Gastroesophageal sphincter (tissue), 4 donors: ENCODE measurements at regions not wholly inside any gene's neighbourhood (a gene's known extent, or its start where the extent isn't known, plus 50 kb on each side); places are given as distances from the start of the nearest gene placed in this dataset.

Experiments used
- ATAC-seq: fragments of 150-250 bp; one replicate; pipeline ENCODE4 v1.9.1; 2016; ENCODE audit warnings: mild to moderate bottlenecking, moderate library complexity
- H3K27ac ChIP-seq, 4 donors: fragments of 200-600 bp; sonication (generic) in 3 of 4; 1 replicate in 3 of 4; 2 replicates in 1 of 4; pipeline ENCODE4 v1.5.1; 2016 to 2019
- H3K27me3 ChIP-seq: fragments of 200-600 bp; sonication (generic); one replicate; pipeline ENCODE4 v1.5.1; 2019
- H3K36me3 ChIP-seq, 2 donors: fragments of 200-600 bp; sonication (generic); one replicate each; pipeline ENCODE4 v1.5.1; 2019; ENCODE audit warnings: control low read depth in 1 of 2
- H3K4me1 ChIP-seq, 3 donors: fragments of 200-600 bp; sonication (generic); 1 replicate in 2 of 3; 2 replicates in 1 of 3; pipeline ENCODE4 v1.5.1; 2016 to 2019; ENCODE audit warnings: control low read depth in 2 of 3
- H3K4me3 ChIP-seq, 2 donors: fragments of 200-600 bp; sonication (generic); one replicate each; pipeline ENCODE4 v1.5.1; 2019; ENCODE audit warnings: mild to moderate bottlenecking in 1 of 2, moderate library complexity in 1 of 2
- H3K9me3 ChIP-seq, 3 donors: fragments of 200-600 bp; sonication (generic); one replicate each; pipeline ENCODE4 v1.5.1; 2017 to 2019; ENCODE audit warnings: control low read depth in 2 of 3
- EP300 ChIP-seq: sonication (generic); formaldehyde crosslinking; IDR thresholded peaks from one replicate; pipeline ENCODE4 v1.6.1; 2017; ENCODE audit warnings: antibody characterized with exemption, mild to moderate bottlenecking
- POLR2A ChIP-seq, 2 donors: fragments of 450-650 bp; IDR thresholded peaks; one replicate each; pipeline ENCODE4 v1.6.1; 2017; ENCODE audit warnings: antibody characterized with exemption in 2 of 2, mild to moderate bottlenecking in 2 of 2, moderate library complexity in 1 of 2
- POLR2AphosphoS5 ChIP-seq: sonication (generic); formaldehyde crosslinking; IDR thresholded peaks from one replicate; pipeline ENCODE4 v1.6.1; 2017; ENCODE audit warnings: antibody characterized with exemption
- WGBS, 2 donors: methylation state at CpG; one replicate each; pipeline ENCODE4 v1.1.5; 2018; ENCODE audit warnings: low coverage in 1 of 2; 5-methylcytosine and 5-hydroxymethylcytosine counted together
- TF ChIP-seq, protein P1 (sequence below), 4 experiments: fragments of 200-600 bp in 2 of 4; fragments of 450-650 bp in 2 of 4; sonication (generic) in 1 of 4; IDR thresholded peaks; one replicate each; pipeline ENCODE4 v1.5.1; 2017 to 2019; ENCODE audit warnings: antibody characterized with exemption in 4 of 4, mild to moderate bottlenecking in 2 of 4, moderate library complexity in 2 of 4

GRCh38 chr20:23265226-23265625 lies 85.4 kb upstream of the NXT1 start:
- Histone ChIP-seq H3K27me3 (no peaks in the 10 kb centered on the region), H3K4me1 (no peaks in the 10 kb centered on the region), H3K36me3 (no peaks in the 10 kb centered on the region), H3K4me3 (no peak overlapping the region), H3K9me3 (peaks cover 0 to 6% (median 0%) of the 10 kb centered on the region in 3 donors), H3K27ac (no peak overlapping the region)
- WGBS, 2 donors = 90% methylated on average over 2 of the region's 8 CpGs; no CpG with 5 or more reads in 1 of the 2 donors
- TF ChIP-seq, protein P1, sequence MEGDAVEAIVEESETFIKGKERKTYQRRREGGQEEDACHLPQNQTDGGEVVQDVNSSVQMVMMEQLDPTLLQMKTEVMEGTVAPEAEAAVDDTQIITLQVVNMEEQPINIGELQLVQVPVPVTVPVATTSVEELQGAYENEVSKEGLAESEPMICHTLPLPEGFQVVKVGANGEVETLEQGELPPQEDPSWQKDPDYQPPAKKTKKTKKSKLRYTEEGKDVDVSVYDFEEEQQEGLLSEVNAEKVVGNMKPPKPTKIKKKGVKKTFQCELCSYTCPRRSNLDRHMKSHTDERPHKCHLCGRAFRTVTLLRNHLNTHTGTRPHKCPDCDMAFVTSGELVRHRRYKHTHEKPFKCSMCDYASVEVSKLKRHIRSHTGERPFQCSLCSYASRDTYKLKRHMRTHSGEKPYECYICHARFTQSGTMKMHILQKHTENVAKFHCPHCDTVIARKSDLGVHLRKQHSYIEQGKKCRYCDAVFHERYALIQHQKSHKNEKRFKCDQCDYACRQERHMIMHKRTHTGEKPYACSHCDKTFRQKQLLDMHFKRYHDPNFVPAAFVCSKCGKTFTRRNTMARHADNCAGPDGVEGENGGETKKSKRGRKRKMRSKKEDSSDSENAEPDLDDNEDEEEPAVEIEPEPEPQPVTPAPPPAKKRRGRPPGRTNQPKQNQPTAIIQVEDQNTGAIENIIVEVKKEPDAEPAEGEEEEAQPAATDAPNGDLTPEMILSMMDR (IDR thresholded peaks at IDR 0.05) = no peak
- no peak for TF ChIP-seq EP300
- TF ChIP-seq POLR2AphosphoS5 = no peak
- TF ChIP-seq POLR2A (IDR thresholded peaks at IDR 0.05) = no peak
- no peak for ATAC-seq

GRCh38 chr20:23264545-23264944 lies 86.0 kb upstream of the NXT1 start:
- ATAC-seq = no peak
- TF ChIP-seq, protein P1 (IDR thresholded peaks at IDR 0.05) = no peak
- no peak for TF ChIP-seq EP300
- TF ChIP-seq POLR2AphosphoS5 = no peak
- no peak for TF ChIP-seq POLR2A (IDR thresholded peaks at IDR 0.05)
- Histone ChIP-seq H3K27ac (no peak overlapping the region), H3K27me3 (no peaks in the 10 kb centered on the region), H3K9me3 (peaks cover 0 to 6% (median 0%) of the 10 kb centered on the region in 3 donors), H3K36me3 (no peaks in the 10 kb centered on the region), H3K4me1 (no peaks in the 10 kb centered on the region), H3K4me3 (no peak overlapping the region)
- WGBS, 2 donors = 60% methylated on average over 1 of the region's 4 CpGs; no CpG with 5 or more reads in 1 of the 2 donors

DNA sequence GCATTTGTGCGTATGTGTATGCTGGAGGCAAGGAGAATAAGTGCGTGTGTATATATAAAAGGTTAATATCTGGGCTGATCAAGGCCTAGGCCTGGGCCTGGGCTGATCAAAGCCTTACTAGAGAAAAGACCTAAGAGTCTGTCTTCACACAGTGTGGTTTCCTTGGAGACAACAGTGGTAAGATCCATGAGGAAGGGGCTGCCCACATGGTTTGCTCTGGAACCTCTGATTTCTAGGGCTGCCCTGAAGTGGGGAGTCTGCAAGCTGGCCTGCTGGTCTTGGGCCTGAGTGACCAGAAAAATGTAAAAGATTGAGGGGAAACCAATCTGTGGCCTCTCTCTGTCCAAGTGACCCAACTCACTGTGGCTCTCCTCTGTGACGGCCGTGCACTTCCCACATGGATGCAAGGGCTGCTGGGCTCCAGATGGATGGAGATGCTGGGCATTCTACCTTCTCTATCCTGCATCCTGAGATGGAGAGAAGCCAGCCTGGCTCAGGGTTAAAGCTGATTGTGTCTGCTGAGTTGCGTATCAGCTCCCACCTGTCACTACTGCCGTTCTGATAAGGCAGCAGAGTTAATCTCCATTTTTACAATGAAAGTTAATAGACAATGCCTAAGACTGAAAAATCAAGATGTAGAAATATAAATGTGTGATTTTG lies 90.3 kb upstream of the NXT1 start:
- ATAC-seq = no peak
- 86 to 91% methylated on average over 4 of the region's 6 CpGs for WGBS, 2 donors
- Histone ChIP-seq H3K27me3 (peaks cover 12% of the 10 kb centered on the region), H3K27ac (no peak overlapping the region), H3K4me1 (peaks cover 0 to 10% (median 8%) of the 10 kb centered on the region in 3 donors), H3K9me3 (peaks cover 0 to 6% (median 0%) of the 10 kb centered on the region in 3 donors), H3K4me3 (no peak overlapping the region), H3K36me3 (no peaks in the 10 kb centered on the region)
- TF ChIP-seq, protein P1 (IDR thresholded peaks at IDR 0.05) = no peak
- TF ChIP-seq POLR2AphosphoS5 (no peak), EP300 (no peak), POLR2A (IDR thresholded peaks at IDR 0.05) (no peak)

DNA sequence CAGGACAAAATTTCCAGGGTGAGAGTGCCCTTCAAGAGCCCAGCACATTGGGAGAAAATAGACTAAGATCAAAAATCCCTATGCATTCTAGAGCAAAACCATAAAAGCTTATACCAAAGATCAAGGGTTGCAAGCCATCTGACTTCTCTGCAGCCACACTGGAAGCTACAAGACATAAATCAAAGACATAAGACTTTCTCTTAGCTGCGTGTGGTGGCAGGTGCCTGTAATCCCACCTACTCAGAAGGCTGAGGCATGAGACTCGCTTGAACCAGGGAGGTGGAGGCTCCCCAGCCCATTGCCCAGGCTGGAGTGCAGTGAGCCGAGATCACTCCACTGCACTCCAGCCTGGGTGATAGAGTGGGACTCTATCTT lies 91.9 kb upstream of the NXT1 start:
- Histone ChIP-seq H3K36me3 (no peaks in the 10 kb centered on the region), H3K4me1 (peaks cover 0 to 10% (median 8%) of the 10 kb centered on the region in 3 donors), H3K4me3 (no peak overlapping the region), H3K9me3 (peaks cover 0 to 5% (median 0%) of the 10 kb centered on the region in 3 donors), H3K27ac (peak overlapping the region in 3 of 4 donors; percentile 21 to 65 (median 57)), H3K27me3 (peaks cover 24% of the 10 kb centered on the region)
- WGBS, 2 donors = 49 to 90% methylated on average over 3 of the region's 3 CpGs
- ATAC-seq = no peak
- TF ChIP-seq, protein P1 (IDR thresholded peaks at IDR 0.05) = no peak
- TF ChIP-seq POLR2A (IDR thresholded peaks at IDR 0.05) = no peak
- TF ChIP-seq POLR2AphosphoS5 = no peak
- no peak for TF ChIP-seq EP300
